Coronary artery (tissue), 2 donors: ENCODE measurements at regions not wholly inside any gene's neighbourhood (a gene's known extent, or its start where the extent isn't known, plus 50 kb on each side); places are given as distances from the start of the nearest gene placed in this dataset.

Source experiments
- DNase-seq: peaks from one replicate; pipeline ENCODE4 v3.0.0-alpha.2; 2017; ENCODE audit warnings: low spot score
- H3K27ac ChIP-seq, 2 donors: fragments of 200-600 bp; sonication (generic); one replicate each; pipeline ENCODE4 v1.5.1; 2016 to 2019
- H3K4me3 ChIP-seq: fragments of 200-600 bp; sonication (generic); 2 replicates; pipeline ENCODE4 v1.5.1; 2016; ENCODE audit warnings: mild to moderate bottlenecking, moderate library complexity
- TF ChIP-seq, protein P1 (sequence below): fragments of 200-600 bp; sonication (generic); IDR thresholded peaks from one replicate; pipeline ENCODE4 v1.5.1; 2019; ENCODE audit warnings: antibody characterized with exemption

DNA sequence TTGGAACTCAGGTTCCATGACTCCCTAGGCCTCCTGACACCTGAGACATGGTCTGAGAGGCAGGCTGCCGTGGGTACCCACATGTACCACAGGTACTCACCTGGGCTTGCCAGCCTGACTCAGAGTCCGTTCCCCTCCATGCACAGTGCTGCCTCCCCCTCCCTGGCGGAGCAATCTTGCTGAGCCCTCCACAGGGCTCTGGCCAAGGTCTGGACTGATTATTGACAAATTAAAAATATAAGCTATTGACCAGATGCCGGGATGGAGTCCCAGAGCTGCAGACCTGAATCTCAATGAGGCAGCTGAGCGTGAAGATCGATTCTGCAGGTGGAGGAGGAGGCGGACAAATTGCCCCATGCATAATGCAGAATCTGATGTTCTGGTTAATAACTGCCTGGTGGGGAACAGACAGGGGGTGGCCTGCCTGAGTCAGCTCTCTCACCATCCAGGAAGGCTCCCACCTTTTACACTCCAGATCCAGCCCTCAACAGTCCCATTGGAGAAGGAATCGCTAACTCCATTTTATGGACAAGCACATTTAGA is 422.7 kb downstream of the MIAT start:
- Histone ChIP-seq H3K27ac (no peak overlapping the region), H3K4me3 (no peak overlapping the region)
- TF ChIP-seq, protein P1, sequence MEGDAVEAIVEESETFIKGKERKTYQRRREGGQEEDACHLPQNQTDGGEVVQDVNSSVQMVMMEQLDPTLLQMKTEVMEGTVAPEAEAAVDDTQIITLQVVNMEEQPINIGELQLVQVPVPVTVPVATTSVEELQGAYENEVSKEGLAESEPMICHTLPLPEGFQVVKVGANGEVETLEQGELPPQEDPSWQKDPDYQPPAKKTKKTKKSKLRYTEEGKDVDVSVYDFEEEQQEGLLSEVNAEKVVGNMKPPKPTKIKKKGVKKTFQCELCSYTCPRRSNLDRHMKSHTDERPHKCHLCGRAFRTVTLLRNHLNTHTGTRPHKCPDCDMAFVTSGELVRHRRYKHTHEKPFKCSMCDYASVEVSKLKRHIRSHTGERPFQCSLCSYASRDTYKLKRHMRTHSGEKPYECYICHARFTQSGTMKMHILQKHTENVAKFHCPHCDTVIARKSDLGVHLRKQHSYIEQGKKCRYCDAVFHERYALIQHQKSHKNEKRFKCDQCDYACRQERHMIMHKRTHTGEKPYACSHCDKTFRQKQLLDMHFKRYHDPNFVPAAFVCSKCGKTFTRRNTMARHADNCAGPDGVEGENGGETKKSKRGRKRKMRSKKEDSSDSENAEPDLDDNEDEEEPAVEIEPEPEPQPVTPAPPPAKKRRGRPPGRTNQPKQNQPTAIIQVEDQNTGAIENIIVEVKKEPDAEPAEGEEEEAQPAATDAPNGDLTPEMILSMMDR = no peak
- no peak for DNase-seq

DNA sequence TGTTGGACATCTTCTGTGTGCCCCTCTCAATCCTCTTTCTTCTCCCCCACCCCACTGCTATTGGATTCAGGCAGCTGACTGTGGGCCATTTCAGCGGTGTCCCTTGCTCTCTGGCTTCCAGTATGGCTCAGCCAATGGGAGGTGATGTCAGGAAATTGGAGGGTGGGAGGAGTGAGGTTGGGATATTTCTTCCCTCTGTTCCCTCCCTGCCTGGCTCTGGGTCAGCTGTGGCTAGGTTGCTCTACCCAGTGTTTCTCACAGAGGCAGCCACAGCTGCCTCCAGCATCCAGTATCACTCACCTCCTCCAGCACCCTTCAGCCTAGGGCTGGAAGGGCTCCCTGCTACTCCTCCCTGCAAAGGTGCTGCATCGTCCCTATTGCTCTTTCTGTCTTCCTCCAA is 423.5 kb downstream of the MIAT start:
- H3K27ac ChIP-seq = no peak overlapping the region
- TF ChIP-seq, protein P1 = no peak
- no peak for DNase-seq
- no peak overlapping the region for H3K4me3 ChIP-seq

DNA sequence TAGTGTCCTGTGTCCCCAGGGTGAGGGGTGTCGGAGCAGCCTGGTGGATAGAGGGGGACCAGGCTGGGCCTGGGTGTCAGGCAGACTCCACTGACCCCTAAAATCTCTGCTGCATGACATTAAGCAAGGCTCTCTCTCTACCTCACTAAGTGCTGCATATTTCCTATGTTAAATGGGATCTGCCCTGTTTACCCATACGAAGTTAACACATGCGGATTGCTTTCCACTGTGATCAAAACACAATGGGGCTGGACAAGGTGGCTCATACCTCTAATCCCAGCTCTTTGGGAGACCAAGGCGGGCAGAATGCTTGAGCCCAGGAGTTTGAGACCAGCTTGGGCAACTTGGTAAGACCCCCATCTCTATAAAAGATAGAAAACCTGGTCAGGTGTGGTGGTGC is 426.2 kb downstream of the MIAT start:
- no peak for DNase-seq
- Histone ChIP-seq H3K4me3 (no peak overlapping the region), H3K27ac (no peak overlapping the region)
- TF ChIP-seq, protein P1 = no peak

DNA sequence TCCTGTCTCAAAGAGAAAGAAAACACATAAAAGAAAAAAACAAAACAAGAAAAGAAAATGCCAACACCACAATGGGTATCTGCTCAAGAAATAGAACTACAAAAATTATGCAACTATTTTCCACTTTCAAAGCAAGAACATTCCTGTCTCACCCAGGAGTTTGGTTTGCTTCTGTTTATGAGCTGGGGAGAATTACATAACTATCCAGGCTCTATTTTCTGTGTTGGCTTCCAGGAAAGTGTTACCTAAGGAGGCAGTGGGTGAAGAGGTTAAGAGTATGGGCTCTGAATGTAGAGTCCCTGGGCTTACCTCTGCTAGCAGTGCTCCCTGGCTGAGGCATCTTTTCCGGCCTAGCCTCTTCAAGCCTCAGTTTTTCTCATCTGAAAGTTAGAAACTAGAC is 426.7 kb downstream of the MIAT start:
- Histone ChIP-seq H3K27ac (no peak overlapping the region), H3K4me3 (no peak overlapping the region)
- DNase-seq = no peak
- TF ChIP-seq, protein P1 = no peak

DNA sequence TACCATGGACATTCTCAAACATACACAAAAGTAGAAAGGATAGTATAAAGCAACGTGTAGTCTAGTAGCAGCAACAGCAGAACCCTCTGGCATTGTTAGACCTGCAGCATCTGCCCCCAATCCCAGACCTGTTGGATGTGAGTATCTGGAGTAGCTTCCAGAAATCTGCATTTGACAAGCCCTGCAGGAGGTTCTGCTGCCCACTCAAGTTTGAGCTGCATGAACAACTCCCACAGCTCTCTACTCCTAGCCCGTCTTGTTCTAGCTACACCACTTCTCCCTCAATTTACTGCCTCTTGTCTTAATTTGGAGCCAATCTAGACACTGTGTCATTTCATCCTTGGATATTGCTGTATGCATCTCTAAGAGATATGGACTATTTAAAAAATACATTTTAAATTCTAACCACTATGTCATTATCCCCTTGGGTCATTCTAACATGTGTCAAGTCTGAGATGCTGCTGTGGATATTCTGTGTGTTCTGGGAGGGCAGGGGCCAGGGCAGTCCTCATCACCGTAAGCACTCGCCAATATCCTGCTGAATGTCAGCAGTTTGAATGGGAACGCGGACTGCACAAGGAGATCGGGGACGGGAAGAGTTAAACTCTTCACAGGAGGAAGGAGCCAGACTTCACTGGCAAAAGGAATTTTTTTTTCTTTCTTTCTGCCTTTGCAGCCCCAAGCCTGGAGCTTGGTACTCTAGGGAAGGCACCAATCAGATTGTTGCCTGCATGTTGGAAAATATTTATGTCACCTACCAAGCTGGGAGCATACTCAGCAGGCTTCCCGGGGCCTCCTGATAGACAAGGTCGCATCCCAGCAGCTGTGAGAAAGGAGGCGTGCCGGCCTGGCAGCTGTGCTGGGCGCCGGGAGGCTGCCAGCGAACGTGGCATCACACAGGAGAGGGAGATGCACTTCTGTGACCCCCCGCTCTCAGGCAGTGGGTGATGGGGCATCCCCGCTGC is 429.0 kb downstream of the MIAT start:
- TF ChIP-seq, protein P1 = no peak
- Histone ChIP-seq H3K27ac (no peak overlapping the region), H3K4me3 (no peak overlapping the region)
- no peak for DNase-seq

DNA sequence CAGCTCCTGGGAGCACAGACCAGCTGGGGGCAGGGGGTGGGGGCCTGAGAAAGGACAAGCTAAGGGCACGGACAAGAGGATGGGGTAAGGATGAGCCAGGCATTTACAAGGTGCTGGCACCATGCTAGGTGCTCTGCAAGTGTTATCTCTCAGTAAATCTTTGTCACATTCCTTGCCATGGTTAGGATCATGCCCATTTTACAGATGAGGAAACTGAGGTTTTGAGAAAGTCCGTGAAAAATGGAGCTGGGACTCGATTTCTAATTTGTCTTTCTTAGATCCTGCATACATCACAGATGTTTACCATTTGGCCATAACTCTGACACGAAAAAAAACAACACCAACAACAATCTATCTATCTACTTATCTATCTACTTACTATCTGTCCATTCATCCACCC is 429.7 kb downstream of the MIAT start:
- no peak for DNase-seq
- TF ChIP-seq, protein P1 = no peak
- no peak overlapping the region for H3K4me3 ChIP-seq
- H3K27ac ChIP-seq = no peak overlapping the region

DNA sequence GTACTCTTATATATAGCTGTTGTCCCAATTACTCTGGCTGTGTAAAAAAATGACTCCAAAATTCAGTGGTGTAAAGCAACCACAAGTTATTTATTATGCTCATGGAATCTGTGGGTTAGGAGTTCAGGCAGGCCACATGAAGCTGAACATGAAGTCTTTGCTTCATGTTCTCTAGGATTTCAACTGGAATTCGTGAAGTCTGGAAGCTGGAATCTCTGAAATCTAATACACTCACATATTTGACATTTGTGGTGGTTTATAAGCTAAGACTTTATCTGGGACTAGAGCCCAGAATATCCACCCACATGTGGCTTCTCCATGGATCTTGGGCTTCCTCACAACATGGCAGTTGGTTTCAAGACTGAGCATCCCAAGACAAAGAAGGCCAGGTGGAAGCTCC is 430.6 kb downstream of the MIAT start:
- no peak overlapping the region for H3K27ac ChIP-seq
- H3K4me3 ChIP-seq = no peak overlapping the region
- DNase-seq = no peak
- TF ChIP-seq, protein P1 = no peak
